ENCODE measurements at regions not wholly inside any gene's neighbourhood (a gene's known extent, or its start where the extent isn't known, plus 50 kb on each side); places are given as distances from the start of the nearest gene placed in this dataset.
"Not testable (repeated sequence)": the region's sequence is repeated elsewhere in the genome, so short reads cannot be mapped to it uniquely, and the experiment has no call there.

DNA sequence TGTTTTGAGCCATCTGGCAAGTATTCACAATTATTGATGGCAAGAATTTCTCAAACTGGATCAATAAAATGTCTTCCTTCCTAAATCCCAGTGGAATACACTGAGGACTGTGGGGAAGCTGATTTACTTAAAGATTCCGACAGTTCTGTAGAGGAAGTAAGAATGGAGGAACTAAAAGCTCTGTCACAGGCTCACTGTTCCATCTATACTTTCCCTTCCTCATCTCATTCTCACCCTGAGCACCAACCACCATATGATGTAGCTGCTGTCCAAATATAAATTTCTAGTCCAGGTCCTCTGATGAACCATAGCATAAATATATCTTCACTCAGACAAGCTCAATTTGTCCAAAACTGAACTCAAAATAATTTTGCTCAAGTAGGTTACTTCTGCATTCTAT is 49.8 kb upstream of the POMZP3 start:
- TF ChIP-seq, protein P1, sequence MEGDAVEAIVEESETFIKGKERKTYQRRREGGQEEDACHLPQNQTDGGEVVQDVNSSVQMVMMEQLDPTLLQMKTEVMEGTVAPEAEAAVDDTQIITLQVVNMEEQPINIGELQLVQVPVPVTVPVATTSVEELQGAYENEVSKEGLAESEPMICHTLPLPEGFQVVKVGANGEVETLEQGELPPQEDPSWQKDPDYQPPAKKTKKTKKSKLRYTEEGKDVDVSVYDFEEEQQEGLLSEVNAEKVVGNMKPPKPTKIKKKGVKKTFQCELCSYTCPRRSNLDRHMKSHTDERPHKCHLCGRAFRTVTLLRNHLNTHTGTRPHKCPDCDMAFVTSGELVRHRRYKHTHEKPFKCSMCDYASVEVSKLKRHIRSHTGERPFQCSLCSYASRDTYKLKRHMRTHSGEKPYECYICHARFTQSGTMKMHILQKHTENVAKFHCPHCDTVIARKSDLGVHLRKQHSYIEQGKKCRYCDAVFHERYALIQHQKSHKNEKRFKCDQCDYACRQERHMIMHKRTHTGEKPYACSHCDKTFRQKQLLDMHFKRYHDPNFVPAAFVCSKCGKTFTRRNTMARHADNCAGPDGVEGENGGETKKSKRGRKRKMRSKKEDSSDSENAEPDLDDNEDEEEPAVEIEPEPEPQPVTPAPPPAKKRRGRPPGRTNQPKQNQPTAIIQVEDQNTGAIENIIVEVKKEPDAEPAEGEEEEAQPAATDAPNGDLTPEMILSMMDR (IDR thresholded peaks at IDR 0.05) = not testable (repeated sequence)
- TF ChIP-seq POLR2AphosphoS5 (IDR thresholded peaks at IDR 0.05; ENCODE audit: low read depth, low read length); TCF7L2 (IDR thresholded peaks at IDR 0.05; ENCODE audit: low read depth, low read length); SIN3A (IDR thresholded peaks at IDR 0.05; ENCODE audit: borderline replicate concordance, insufficient read depth, low read depth, low read length): not testable (repeated sequence)
- TF ChIP-seq, protein P2, sequence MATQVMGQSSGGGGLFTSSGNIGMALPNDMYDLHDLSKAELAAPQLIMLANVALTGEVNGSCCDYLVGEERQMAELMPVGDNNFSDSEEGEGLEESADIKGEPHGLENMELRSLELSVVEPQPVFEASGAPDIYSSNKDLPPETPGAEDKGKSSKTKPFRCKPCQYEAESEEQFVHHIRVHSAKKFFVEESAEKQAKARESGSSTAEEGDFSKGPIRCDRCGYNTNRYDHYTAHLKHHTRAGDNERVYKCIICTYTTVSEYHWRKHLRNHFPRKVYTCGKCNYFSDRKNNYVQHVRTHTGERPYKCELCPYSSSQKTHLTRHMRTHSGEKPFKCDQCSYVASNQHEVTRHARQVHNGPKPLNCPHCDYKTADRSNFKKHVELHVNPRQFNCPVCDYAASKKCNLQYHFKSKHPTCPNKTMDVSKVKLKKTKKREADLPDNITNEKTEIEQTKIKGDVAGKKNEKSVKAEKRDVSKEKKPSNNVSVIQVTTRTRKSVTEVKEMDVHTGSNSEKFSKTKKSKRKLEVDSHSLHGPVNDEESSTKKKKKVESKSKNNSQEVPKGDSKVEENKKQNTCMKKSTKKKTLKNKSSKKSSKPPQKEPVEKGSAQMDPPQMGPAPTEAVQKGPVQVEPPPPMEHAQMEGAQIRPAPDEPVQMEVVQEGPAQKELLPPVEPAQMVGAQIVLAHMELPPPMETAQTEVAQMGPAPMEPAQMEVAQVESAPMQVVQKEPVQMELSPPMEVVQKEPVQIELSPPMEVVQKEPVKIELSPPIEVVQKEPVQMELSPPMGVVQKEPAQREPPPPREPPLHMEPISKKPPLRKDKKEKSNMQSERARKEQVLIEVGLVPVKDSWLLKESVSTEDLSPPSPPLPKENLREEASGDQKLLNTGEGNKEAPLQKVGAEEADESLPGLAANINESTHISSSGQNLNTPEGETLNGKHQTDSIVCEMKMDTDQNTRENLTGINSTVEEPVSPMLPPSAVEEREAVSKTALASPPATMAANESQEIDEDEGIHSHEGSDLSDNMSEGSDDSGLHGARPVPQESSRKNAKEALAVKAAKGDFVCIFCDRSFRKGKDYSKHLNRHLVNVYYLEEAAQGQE (IDR thresholded peaks at IDR 0.05; ENCODE audit: insufficient read depth in 1 of 2, low read depth in 2 of 2, low read length in 1 of 2) = not testable (repeated sequence)
